ENCODE measurements at regions not wholly inside any gene's neighbourhood (a gene's known extent, or its start where the extent isn't known, plus 50 kb on each side); places are given as distances from the start of the nearest gene placed in this dataset.
"Not testable (repeated sequence)": the region's sequence is repeated elsewhere in the genome, so short reads cannot be mapped to it uniquely, and the experiment has no call there.

DNA sequence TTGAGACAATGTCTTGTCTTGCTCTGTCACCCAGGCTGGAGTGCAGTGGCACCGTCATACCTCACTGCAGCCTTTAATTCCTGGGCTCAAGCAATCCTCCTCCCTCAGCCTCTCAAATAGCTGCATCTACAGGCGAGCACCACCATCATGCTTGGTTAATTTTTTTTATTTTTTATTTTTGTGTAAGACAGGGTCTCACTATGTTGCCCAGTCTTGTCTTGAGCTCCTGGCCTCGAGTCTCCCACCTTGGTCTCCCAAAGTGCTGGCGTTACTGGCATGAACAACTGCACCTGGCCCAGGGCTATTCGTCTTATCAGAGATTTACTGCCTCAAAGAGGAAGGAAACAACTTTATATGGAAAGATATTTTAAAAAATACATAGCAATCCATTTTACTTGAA is 102.8 kb upstream of the NUPR2 start:
- DNase-seq (ENCODE audit: low spot score): no peak

DNA sequence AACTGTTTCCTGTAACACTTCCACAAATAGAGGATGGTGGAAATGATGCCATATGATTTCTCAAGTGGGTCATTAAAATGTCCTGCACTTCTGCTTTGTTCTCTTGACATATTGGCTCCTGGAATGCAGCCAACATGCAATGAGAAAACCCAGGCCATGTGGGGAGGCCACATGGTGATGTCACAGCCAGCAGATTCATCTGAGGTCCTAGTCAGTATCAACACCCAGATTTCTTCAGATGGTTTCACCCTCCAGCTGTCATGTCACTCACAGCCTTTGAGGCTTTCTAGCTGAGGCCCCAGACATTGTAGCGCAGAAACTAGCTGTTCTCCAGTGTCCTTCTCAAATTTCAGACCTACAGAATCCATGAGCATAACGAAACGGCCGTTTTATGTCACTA is 102.3 kb upstream of the NUPR2 start:
- DNase-seq (ENCODE audit: low spot score): no peak

DNA sequence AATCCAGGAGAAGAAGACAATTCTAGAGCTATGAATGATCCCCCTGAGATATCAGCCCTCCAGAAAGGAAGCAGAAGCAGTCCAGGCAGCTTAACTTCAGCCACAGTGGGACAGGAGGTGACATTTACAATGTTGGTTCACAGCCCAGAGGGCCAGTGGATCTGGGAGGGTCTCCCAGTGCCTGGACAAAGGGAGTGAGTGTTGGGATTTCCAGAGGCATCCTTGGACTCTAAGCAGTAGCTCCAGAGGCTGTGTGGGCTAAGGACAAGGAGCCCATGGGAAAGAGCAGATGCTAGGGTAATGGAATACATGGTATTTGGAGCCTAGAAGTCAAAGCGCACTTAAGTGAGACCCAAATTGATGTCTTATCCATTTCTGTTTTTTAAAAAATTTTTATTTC is 97.4 kb upstream of the NUPR2 start:
- DNase-seq (ENCODE audit: low spot score): no peak

DNA sequence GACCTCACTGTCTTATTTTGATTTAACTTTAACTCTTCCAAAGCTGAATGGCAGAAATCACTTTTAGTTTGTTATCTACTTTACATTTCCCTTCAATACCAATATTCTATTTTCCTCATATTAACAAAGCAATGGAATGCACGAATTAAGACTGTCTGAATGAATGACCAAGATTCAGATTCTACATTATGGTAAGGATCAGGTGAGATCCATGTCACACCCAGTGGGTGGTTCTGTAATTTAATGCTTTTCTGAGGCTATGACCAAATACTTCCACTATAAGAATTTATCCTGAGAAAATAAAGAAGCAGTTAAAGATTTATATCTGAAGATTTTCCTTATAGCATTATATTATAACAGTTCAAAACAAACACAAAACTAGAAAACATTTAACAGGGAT is 90.2 kb upstream of the NUPR2 start:
- no peak for DNase-seq (ENCODE audit: low spot score)

DNA sequence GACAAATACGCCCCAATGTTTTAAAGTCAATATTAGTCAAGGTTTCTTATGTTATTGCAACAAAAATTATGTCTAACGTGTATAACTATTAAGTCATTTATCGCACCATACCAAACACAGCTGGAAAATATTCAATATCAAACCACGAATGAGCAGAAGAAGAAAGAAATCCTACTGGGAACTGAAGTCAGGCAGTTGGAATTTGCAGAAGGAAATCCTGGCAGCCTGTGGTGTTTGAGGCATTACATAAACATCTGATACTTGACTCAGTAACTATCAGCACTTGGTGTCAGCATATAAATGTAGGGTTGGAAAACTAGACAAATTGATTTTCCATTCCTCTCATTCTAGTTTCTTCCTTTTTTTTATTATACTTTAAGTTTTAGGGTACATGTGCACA is 83.4 kb upstream of the NUPR2 start:
- DNase-seq (ENCODE audit: low spot score): no peak

DNA sequence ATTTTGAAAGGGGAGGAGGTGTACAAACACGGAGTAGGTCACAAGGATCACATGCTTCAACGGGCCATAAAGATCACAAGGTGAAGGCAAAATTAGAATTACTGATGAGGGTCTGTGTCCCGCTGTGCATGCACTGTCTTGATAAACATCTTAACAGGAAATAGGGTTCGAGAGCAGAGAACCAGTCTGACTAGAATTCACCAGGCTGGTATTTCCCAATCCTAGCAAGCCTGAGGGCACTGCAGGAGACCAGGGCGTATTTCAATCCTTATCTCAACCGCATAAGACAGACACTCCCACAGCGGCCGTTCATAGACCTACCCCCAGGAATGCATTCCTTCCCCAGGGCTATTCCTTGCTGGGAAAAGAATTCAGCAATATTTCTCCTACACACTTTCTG is 80.0 kb upstream of the NUPR2 start:
- DNase-seq (ENCODE audit: low spot score): not testable (repeated sequence)

DNA sequence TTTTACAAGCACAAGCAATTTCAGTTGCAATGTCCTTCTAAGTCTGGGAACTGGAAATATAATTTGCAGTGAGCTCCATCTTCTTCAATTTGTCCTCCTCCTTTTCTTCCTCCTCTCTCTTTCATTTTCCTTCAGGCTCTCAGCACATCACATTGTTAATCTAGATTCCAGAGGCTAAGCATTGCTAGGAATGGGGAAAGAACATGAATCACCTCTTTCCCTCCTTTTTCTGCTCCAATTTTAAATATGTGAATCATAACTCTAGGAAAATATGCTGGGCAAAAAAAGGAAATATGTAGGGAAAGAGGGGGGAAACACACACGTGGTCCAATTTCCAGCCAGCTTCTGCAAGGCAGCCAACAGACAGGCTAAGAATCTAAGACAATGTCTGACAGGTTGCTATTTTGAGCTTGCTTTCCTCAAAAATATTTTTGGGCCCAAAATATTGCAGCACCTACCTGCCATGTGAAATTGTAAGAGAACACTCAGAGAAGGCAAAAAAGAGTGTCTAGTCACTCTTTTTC is 72.7 kb upstream of the NUPR2 start:
- no peak for DNase-seq (ENCODE audit: low spot score)

DNA sequence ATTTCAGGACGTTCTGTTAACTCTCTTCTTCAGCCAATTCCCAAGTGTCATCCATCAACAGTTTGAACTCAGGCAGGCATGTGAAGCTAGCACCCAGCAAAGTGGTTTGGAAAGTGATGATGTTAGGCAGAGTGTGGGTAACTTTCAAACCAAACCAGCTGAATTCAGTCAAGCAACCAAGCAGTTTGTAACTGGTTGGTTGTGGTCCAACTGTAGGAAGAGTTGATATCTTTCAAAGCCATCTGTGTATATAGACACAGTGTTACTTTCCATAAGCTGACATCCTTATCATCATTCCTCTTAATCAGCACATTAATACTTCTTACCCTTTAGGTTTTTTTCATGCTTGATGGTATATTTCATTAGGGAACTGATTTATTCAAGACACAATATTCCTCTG is 72.2 kb upstream of the NUPR2 start:
- DNase-seq (ENCODE audit: low spot score): no peak

DNA sequence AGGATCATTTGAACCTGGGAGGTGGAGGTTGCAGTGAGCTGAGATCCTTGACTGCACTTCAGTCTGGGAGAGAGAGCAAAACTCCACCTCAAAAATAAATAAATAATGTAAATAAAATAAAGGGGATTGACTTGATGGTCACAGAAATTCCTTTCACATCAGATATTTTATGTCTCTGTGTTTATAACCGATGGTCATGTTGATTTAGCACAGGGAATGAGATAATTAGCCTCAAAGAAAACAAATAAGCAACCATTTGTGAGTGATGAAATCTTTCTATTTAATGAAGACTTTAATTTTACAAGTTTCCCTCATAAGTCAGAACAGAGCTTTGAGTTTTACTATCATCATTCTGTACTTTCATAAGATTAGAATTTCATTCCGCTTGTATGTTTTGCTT is 64.8 kb upstream of the NUPR2 start:
- no peak for DNase-seq (ENCODE audit: low spot score)

DNA sequence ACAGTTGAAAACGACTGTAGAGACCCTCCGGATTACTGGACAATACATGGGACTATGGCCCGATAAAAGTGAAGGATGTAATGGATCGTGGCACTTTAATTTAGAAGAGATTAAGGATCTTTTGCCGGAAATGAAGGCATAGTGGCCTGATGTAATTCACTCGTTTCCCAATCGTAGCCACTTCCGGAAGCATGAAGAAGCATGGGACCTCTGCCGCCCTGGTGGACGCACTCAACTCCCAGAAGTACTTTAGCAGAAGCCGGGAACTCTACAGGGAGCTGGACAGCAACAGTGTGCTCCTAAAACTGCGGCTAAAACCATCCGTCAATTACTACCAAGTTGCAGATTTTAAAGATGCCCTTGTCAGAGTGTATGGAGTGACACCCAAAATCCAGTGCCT is 59.6 kb upstream of the NUPR2 start:
- no peak for DNase-seq (ENCODE audit: low spot score)

DNA sequence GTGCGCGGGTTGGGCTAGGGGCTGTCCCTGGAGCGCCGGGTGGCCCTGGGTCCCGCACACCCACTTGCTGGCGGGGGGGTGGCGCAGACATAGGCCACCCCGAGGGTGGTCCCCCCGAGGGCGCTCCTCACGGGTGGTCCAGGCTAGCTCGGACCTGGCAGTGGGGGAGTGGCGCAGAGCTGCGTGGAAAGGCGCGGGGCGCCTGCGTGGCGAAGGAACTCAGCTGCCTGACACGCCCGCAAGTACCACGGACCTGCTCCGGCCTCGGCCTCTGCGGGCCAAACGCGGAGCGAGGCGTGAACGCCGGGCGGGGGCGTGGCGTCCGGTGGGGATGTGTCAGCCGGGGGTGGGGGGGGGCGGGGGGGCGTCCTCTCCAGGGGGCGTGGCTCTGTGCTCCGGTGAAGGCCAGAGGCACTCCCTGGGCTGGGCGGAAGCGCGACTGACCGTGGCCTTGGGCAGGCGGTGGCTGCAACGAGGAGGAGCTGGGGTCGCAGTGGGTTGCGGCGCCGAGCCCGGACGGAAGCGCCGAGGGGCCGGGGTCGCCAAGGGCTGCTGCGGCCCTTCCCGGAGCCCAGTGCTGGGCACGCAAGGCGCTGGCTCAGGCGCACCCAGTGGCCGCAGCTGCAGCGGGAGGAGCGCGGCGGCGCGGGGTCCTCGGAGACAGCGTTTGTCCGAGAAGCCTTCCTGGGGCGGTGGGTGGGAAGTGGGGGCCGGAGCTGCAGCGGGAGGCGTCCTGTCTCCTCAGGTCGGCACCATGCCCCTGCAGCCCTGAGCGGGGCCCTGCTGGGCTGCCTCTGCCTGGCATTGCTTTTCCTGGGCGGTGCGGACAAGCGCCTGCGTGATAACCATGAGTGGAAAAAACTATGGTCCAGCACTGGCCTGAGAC is 58.9 kb upstream of the NUPR2 start:
- DNase-seq (ENCODE audit: low spot score): no peak

DNA sequence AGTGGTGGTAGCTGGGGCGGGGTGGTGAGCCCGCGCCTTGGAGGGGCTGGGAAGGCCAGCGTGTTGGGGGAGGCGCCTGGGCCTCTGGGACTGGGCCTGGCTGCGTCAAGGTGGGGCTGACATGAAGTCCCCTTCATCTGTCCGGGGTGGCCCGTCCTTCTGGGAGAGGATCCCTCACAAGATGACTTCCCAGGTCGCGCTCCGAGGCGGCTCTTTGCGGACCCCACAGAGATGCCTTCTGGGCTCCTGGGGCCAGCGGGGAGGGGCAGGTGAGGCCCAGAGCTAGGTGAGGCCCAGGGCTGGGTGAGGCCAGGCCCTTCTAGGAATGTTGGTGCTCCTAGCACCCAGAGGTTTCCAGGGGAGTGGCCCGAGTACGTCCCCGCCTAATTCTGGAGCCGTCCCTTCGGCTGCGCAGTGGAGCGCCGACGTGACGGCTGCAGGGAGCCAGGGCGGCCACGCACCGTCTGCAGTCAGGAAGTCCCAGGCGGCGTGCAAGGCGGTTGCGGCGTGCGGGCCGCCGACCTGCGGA is 58.2 kb upstream of the NUPR2 start:
- DNase-seq (ENCODE audit: low spot score): no peak
